ENCODE measurements at regions not wholly inside any gene's neighbourhood (a gene's known extent, or its start where the extent isn't known, plus 50 kb on each side); places are given as distances from the start of the nearest gene placed in this dataset.

DNA sequence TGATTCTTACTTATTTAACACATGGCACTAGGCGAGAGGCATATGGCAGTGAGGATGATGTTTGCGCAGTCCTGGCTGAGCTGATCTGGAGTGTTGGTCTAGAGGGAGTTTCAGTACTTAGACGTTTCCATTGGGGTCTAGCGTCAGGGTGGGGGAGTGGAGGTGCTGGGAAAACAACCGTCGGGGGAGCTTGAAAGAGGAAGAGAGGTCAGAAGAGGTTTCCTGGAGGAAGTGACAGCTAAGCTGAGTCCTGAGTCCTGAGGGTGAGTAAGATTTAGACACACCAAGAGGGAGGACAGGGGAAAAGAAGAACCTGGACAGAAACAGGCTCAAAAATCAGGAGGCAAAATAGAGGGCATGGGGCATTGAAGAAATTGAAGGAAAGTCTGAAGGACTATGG lies 81.4 kb downstream of the ALOX5AP start:
- H3K4me1 ChIP-seq (ENCODE audit: control insufficient read depth, low read depth, low read length) = no peaks in the 10 kb centered on the region
- H2BK15ac ChIP-seq (replicated peaks; ENCODE audit: low read depth) = no peak overlapping the region
- H2BK5ac ChIP-seq (ENCODE audit: low read length) = no peak overlapping the region
- no peaks in the 10 kb centered on the region for H3K79me1 ChIP-seq (ENCODE audit: low read length)
- H3K27me3 ChIP-seq (ENCODE audit: insufficient read depth, low read length, poor library complexity) = no peaks in the 10 kb centered on the region
- no peak overlapping the region for H3K4me3 ChIP-seq (ENCODE audit: low read length)
- H3K27ac ChIP-seq (ENCODE audit: low read depth, low read length) = no peak overlapping the region
- no peak overlapping the region for H3K56ac ChIP-seq (ENCODE audit: low read length)
- H3K9ac ChIP-seq (ENCODE audit: low read length) = no peak overlapping the region
- no peak overlapping the region for H3K4me2 ChIP-seq (ENCODE audit: low read length)
- no CpG with 5 or more reads among the region's 6 CpGs for WGBS (ENCODE audit: extremely low coverage, insufficient coverage, low lambda C conversion rate)
- no peak for DNase-seq
- H3K4ac ChIP-seq (ENCODE audit: low read depth, low read length) = no peak overlapping the region
- H3K79me2 ChIP-seq (ENCODE audit: control insufficient read depth, insufficient read depth, low read length) = no peaks in the 10 kb centered on the region
- H2AK5ac ChIP-seq (ENCODE audit: low read length) = no peak overlapping the region
- no peak overlapping the region for H2BK120ac ChIP-seq (ENCODE audit: low read depth, low read length)
- no peak overlapping the region for H4K8ac ChIP-seq (ENCODE audit: low read depth, low read length)
- no peak overlapping the region for H3K18ac ChIP-seq (ENCODE audit: low read length)
- H4K5ac ChIP-seq (ENCODE audit: low read length) = no peak overlapping the region
- no peaks in the 10 kb centered on the region for H3K36me3 ChIP-seq (ENCODE audit: control insufficient read depth, insufficient read depth, low read length)
- H3K23ac ChIP-seq (ENCODE audit: low read length) = no peak overlapping the region

DNA sequence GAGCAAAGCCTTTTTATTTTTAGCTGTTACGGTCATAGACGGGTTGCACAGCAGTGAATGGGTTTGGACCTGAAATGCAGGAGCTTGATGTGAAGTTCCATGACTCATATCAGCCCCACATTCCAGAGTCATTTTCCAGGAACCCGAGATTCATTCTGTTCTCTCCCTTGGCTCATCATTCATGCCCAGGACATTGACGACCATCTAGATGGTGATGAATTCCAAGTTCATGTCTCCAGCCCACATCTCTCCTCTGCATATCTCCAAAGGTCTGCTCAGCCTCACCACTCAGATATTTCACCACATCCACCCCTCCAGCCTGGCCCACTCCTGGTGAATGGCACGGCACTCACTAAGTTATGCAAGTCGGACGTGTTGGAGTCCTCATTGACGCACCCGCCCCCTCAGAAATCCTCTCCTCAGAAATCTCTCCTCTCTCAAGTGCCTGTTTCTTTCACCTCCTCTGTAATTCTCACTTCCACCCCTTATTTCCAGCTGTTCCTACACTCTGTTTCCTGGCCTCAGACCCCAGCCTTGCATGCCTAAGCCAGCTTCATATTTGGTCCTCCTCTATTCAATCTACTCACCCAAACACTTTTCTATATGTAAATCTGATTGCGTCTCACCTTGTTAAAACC lies 83.1 kb downstream of the ALOX5AP start:
- H2BK120ac ChIP-seq (ENCODE audit: low read depth, low read length) = no peak overlapping the region
- no peak overlapping the region for H3K4me3 ChIP-seq (ENCODE audit: low read length)
- H3K79me2 ChIP-seq (ENCODE audit: control insufficient read depth, insufficient read depth, low read length) = no peaks in the 10 kb centered on the region
- H2BK5ac ChIP-seq (ENCODE audit: low read length) = no peak overlapping the region
- H2AK5ac ChIP-seq (ENCODE audit: low read length) = no peak overlapping the region
- no peak overlapping the region for H3K4ac ChIP-seq (ENCODE audit: low read depth, low read length)
- H3K9ac ChIP-seq (ENCODE audit: low read length) = no peak overlapping the region
- no peak overlapping the region for H3K4me2 ChIP-seq (ENCODE audit: low read length)
- WGBS (ENCODE audit: extremely low coverage, insufficient coverage, low lambda C conversion rate) = no CpG with 5 or more reads among the region's 10 CpGs
- no peak overlapping the region for H4K8ac ChIP-seq (ENCODE audit: low read depth, low read length)
- no peaks in the 10 kb centered on the region for H3K27me3 ChIP-seq (ENCODE audit: insufficient read depth, low read length, poor library complexity)
- no peaks in the 10 kb centered on the region for H3K79me1 ChIP-seq (ENCODE audit: low read length)
- no peak overlapping the region for H3K27ac ChIP-seq (ENCODE audit: low read depth, low read length)
- H4K5ac ChIP-seq (ENCODE audit: low read length) = no peak overlapping the region
- H3K4me1 ChIP-seq (ENCODE audit: control insufficient read depth, low read depth, low read length) = no peaks in the 10 kb centered on the region
- no peaks in the 10 kb centered on the region for H3K36me3 ChIP-seq (ENCODE audit: control insufficient read depth, insufficient read depth, low read length)
- H2BK15ac ChIP-seq (replicated peaks; ENCODE audit: low read depth) = no peak overlapping the region
- no peak for DNase-seq
- no peak overlapping the region for H3K23ac ChIP-seq (ENCODE audit: low read length)
- no peak overlapping the region for H3K56ac ChIP-seq (ENCODE audit: low read length)
- H3K18ac ChIP-seq (ENCODE audit: low read length) = no peak overlapping the region

DNA sequence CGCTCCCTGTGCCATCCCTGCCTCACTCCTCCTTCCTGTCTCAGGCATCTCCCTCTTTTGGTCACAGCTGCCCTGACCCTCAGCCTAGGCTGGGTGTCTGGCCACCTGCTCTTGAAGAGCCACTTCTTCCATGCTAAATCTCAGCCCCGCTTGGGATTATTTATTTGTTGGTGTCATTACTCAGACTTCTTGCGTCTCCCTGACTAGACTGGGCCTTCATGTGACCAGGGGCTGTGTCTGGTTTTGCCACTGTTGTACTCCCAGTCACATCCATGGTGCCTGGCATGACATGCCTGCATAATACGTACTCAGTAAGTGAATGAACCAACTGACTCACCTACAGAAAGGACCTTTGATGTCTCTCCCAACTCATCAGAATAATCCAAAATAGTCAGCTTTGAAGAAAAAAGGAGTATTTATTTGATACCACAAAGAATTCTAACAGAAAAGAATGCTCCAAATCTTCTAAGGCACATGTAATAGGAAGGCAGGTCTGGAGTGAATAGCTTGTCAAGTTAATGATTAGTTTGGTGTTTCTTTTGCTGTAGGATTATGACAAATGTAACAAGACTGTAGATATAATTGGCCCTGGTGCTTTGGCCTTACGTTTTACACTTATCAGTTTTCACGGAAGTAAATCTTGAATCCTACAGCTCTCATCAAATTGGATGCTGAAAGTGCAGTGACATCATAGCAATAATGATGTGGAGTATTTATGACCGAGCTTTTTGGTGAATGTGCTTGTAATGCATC lies 84.0 kb downstream of the ALOX5AP start:
- no peak overlapping the region for H4K5ac ChIP-seq (ENCODE audit: low read length)
- no peaks in the 10 kb centered on the region for H3K4me1 ChIP-seq (ENCODE audit: control insufficient read depth, low read depth, low read length)
- H2BK120ac ChIP-seq (ENCODE audit: low read depth, low read length) = no peak overlapping the region
- H3K4me2 ChIP-seq (ENCODE audit: low read length) = no peak overlapping the region
- H3K36me3 ChIP-seq (ENCODE audit: control insufficient read depth, insufficient read depth, low read length) = no peaks in the 10 kb centered on the region
- no peaks in the 10 kb centered on the region for H3K27me3 ChIP-seq (ENCODE audit: insufficient read depth, low read length, poor library complexity)
- H3K9ac ChIP-seq (ENCODE audit: low read length) = no peak overlapping the region
- no peak for DNase-seq
- H3K56ac ChIP-seq (ENCODE audit: low read length) = no peak overlapping the region
- no CpG with 5 or more reads among the region's 7 CpGs for WGBS (ENCODE audit: extremely low coverage, insufficient coverage, low lambda C conversion rate)
- no peak overlapping the region for H4K8ac ChIP-seq (ENCODE audit: low read depth, low read length)
- no peaks in the 10 kb centered on the region for H3K79me2 ChIP-seq (ENCODE audit: control insufficient read depth, insufficient read depth, low read length)
- no peak overlapping the region for H3K4me3 ChIP-seq (ENCODE audit: low read length)
- H3K4ac ChIP-seq (ENCODE audit: low read depth, low read length) = no peak overlapping the region
- no peak overlapping the region for H3K23ac ChIP-seq (ENCODE audit: low read length)
- H3K27ac ChIP-seq (ENCODE audit: low read depth, low read length) = no peak overlapping the region
- H2BK15ac ChIP-seq (replicated peaks; ENCODE audit: low read depth) = no peak overlapping the region
- H2AK5ac ChIP-seq (ENCODE audit: low read length) = no peak overlapping the region
- no peaks in the 10 kb centered on the region for H3K79me1 ChIP-seq (ENCODE audit: low read length)
- no peak overlapping the region for H2BK5ac ChIP-seq (ENCODE audit: low read length)
- no peak overlapping the region for H3K18ac ChIP-seq (ENCODE audit: low read length)

DNA sequence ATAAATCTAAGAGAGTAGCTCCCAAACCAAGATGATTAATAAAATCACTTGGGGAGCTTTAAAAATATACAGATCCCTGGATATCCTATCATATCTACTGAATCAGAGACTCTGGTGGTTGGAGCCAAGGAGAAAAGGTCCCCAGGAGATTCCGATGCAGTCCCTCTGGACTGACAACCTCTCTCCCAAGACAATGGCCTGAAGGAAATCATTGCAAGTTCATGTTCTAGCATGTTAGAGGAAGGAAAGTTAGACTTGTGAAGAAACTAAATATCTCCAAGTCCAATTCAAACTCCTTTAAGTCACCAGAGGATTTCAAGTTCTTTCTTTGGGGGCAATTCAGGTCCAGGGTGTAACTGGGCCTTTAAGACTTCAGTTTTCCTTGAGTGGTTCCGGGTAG lies 84.7 kb upstream of the MEDAG start:
- no peaks in the 10 kb centered on the region for H3K79me2 ChIP-seq (ENCODE audit: control insufficient read depth, insufficient read depth, low read length)
- no peak for DNase-seq

DNA sequence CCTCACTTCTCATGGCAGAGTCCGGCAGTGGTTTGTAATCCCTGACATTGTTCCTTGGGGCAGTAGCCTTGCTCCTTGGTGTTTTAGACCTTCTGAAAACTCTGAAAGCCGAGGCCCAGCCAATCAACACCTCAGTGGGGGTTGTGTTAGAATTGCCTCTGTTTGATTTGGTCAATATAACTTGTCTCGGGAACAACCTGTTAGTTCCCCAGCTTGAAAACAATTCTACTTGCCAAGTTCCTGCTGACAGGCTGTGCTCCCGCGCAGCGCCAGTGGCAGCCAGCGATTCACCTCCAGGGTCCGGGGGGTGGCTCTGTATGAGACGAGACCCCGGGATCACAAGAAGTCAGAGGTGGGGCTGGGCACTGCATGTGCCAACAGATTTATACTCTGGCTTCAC lies 81.4 kb upstream of the MEDAG start:
- peak; percentile 89 for DNase-seq
- no peaks in the 10 kb centered on the region for H3K79me2 ChIP-seq (ENCODE audit: control insufficient read depth, insufficient read depth, low read length)
- no peak overlapping the region for H3K4me3 ChIP-seq (ENCODE audit: low read length)
- H3K27ac ChIP-seq (ENCODE audit: low read depth, low read length) = peak overlapping the region; percentile 60
- H3K36me3 ChIP-seq (ENCODE audit: control insufficient read depth, insufficient read depth, low read length) = no peaks in the 10 kb centered on the region
- H3K4me1 ChIP-seq (ENCODE audit: control insufficient read depth, low read depth, low read length) = peaks cover 8% of the 10 kb centered on the region
- H2BK15ac ChIP-seq (replicated peaks; ENCODE audit: low read depth) = no peak overlapping the region
- H3K4me2 ChIP-seq (ENCODE audit: low read length) = no peak overlapping the region
- peak overlapping the region; percentile 60 for H3K18ac ChIP-seq (ENCODE audit: low read length)
- no peak overlapping the region for H4K8ac ChIP-seq (ENCODE audit: low read depth, low read length)
- no peaks in the 10 kb centered on the region for H3K27me3 ChIP-seq (ENCODE audit: insufficient read depth, low read length, poor library complexity)
- WGBS (ENCODE audit: extremely low coverage, insufficient coverage, low lambda C conversion rate) = no CpG with 5 or more reads among the region's 10 CpGs
- peak overlapping the region; percentile 29 for H3K23ac ChIP-seq (ENCODE audit: low read length)
- no peak overlapping the region for H3K9ac ChIP-seq (ENCODE audit: low read length)
- no peak overlapping the region for H3K56ac ChIP-seq (ENCODE audit: low read length)
- no peak overlapping the region for H4K5ac ChIP-seq (ENCODE audit: low read length)
- no peak overlapping the region for H2BK5ac ChIP-seq (ENCODE audit: low read length)
- no peak overlapping the region for H2AK5ac ChIP-seq (ENCODE audit: low read length)
- H3K4ac ChIP-seq (ENCODE audit: low read depth, low read length) = peak overlapping the region; percentile 26
- H2BK120ac ChIP-seq (ENCODE audit: low read depth, low read length) = no peak overlapping the region
- H3K79me1 ChIP-seq (ENCODE audit: low read length) = no peaks in the 10 kb centered on the region

More for the DNA sequence above, 84.7 kb upstream of the MEDAG start:
- no peaks in the 10 kb centered on the region for H3K79me1 ChIP-seq (ENCODE audit: low read length)
- H2BK120ac ChIP-seq (ENCODE audit: low read depth, low read length) = no peak overlapping the region
- no CpG with 5 or more reads among the region's 2 CpGs for WGBS (ENCODE audit: extremely low coverage, insufficient coverage, low lambda C conversion rate)
- H2BK15ac ChIP-seq (replicated peaks; ENCODE audit: low read depth) = no peak overlapping the region
- H3K4me1 ChIP-seq (ENCODE audit: control insufficient read depth, low read depth, low read length) = peaks cover 5% of the 10 kb centered on the region
- H4K8ac ChIP-seq (ENCODE audit: low read depth, low read length) = no peak overlapping the region
- no peak overlapping the region for H2BK5ac ChIP-seq (ENCODE audit: low read length)
- H3K4ac ChIP-seq (ENCODE audit: low read depth, low read length) = no peak overlapping the region
- no peak overlapping the region for H3K23ac ChIP-seq (ENCODE audit: low read length)
- H3K27me3 ChIP-seq (ENCODE audit: insufficient read depth, low read length, poor library complexity) = no peaks in the 10 kb centered on the region
- H4K5ac ChIP-seq (ENCODE audit: low read length) = no peak overlapping the region
- no peak overlapping the region for H3K18ac ChIP-seq (ENCODE audit: low read length)
- H3K36me3 ChIP-seq (ENCODE audit: control insufficient read depth, insufficient read depth, low read length) = no peaks in the 10 kb centered on the region
- H3K56ac ChIP-seq (ENCODE audit: low read length) = no peak overlapping the region
- no peak overlapping the region for H3K4me3 ChIP-seq (ENCODE audit: low read length)
- no peak overlapping the region for H3K4me2 ChIP-seq (ENCODE audit: low read length)
- no peak overlapping the region for H2AK5ac ChIP-seq (ENCODE audit: low read length)
- H3K9ac ChIP-seq (ENCODE audit: low read length) = no peak overlapping the region
- no peak overlapping the region for H3K27ac ChIP-seq (ENCODE audit: low read depth, low read length)

Data from mesendoderm (in vitro differentiated cells).